ENCODE measurements at regions not wholly inside any gene's neighbourhood (a gene's known extent, or its start where the extent isn't known, plus 50 kb on each side); places are given as distances from the start of the nearest gene placed in this dataset.

DNA sequence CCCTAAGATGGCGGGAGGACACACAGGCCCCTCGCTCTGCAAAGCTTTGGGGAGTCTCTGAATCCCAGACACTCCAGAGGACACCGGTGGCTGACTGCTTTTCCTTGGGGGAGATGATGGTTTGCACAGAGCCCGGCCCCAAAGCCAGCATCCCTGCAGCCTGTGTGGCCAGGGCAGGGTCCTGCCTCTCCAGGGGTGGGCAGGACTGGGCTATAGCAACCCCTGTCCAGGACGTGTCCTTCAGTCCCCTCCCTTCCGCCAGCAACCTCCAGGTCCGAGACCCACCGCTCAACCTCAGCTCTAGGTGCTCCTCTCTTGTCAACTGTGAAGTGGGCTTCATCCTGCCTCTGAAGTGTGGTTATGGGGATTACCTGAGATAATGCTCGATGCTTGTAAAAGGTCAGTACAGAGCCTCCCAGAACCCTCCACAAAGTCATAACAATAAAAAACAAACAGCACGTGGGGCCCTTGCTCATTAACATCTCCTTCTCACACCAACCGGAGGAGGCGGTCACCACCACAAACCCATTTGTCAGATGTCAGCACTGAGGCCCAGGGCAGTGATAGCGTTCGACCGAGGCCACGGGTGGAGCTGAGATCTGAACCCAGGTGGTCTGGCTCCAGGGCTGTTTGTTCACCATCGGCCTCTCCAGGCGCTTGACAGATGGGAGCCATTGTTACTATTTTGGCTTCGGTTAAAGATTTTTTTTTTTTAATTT lies 304.8 kb downstream of the IRF8 start:
- DNase-seq, result no peak

- no peak for DNase-seq
Measured at GRCh38 chr16:86205521-86206245, 304.6 kb upstream of the FOXF1 start.

GRCh38 chr16:86207350-86207749 lies 303.0 kb upstream of the FOXF1 start:
- DNase-seq, result no peak

- DNase-seq, result no peak
Measured at GRCh38 chr16:86209202-86209601, 301.1 kb upstream of the FOXF1 start.

GRCh38 chr16:86210403-86211193 lies 299.7 kb upstream of the FOXF1 start:
- no peak for DNase-seq

- DNase-seq, result no peak
Measured at GRCh38 chr16:86211265-86211664, 299.1 kb upstream of the FOXF1 start.

GRCh38 chr16:86211800-86212199 lies 298.5 kb upstream of the FOXF1 start:
- no peak for DNase-seq

DNA sequence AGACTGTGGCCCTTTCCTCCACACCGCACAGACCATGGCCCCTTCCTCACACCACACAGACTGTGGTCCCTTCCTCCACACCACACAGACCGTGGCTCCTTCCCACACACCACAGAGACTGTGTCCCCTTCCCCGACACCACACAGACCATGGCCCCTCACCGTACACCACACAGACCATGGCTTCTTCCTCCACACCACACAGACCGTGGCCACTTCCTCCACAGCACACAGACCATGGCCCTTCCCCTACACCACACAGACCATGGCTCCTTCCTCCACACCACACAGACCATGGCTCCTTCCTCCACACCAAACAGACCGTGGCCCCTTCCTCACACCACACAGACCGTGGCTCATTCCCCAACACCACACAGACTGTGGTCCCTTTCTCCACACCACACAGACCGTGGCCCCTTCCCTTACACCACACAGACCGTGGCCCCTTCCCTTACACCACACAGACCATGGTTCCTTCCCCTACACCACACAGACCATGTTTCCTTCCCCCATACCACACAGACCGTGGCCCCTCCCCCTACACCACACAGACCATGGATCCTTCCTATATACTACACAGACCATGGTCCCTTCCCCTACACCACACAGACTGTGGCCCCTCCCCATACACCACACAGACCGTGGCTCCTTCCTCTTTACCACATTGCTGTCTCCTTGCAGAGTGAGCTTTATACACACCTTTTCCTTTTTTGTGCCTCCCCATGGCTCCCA lies 297.5 kb upstream of the FOXF1 start:
- DNase-seq, result no peak

DNA sequence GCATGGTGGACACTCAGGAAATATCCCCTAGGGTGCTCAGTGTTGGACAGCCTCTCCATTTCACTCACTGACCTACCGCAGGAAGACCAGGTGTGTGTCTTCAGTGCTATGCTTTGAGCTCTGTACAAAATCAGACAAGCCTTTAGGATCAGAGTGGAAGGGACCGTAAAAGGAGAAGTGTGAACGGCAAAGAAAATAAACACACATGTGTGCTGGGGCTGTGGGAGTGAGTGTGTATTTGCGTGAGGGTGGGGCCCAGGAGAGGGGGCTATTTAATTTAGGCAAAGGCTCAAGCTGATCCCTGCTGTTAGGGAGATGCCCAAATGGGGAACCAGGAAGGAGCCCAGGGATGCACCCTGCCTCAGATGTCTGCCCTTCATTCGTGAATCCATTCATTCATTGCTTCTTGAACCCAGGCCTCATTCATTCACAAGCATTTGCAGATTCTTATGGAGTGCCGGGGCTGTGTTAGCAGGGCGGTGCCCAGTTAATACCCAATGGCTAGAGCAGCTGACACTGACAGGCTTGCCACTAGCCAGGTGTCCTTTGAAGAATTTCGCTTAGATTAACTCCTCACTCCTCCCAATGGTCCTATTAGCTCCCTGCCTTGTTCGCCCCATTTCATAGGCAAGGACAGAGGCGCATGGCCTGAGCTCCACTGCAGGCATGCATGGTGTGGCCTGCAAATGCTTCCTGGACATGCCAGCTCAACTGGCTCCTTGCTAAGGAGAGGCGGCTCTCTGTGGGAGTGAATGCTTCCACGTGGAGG lies 296.7 kb upstream of the FOXF1 start:
- DNase-seq, result no peak

GRCh38 chr16:86214326-86215232 lies 295.7 kb upstream of the FOXF1 start:
- no peak for DNase-seq

DNA sequence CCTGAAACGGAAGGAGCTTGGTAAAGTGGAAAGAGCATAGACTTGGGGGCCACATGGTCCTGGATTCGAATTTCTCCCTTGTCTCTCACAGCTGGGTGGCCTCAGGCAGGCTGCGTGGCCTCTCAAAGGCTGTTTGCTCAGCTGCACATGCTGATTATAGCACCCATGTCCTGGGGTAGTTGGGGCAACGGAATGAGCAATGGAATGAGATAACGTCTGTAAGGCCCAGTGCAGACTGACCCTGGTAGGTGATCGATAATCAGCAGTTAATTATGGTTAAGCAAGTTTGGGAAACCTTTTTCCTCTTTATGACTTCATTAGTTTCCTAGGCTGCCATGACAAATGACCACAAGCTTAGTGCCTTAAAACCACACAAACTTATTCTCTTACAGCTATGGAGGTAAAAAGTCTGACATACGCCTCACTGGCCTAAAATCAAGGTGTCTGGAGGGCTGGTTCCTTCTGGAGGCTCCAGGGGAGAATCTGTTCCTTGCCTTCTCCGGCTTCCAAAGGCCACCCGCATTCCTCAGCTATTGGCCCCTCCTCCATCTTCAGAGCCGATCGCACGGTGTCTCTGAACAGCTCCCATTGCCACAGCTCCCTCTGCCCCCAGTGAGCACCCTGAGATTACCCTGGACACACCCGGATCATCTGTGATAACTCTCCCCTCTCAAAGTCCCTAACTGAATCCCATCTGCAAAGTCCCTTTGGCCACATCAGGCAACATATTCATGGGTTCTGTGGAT lies 294.9 kb upstream of the FOXF1 start:
- DNase-seq, result no peak

DNA sequence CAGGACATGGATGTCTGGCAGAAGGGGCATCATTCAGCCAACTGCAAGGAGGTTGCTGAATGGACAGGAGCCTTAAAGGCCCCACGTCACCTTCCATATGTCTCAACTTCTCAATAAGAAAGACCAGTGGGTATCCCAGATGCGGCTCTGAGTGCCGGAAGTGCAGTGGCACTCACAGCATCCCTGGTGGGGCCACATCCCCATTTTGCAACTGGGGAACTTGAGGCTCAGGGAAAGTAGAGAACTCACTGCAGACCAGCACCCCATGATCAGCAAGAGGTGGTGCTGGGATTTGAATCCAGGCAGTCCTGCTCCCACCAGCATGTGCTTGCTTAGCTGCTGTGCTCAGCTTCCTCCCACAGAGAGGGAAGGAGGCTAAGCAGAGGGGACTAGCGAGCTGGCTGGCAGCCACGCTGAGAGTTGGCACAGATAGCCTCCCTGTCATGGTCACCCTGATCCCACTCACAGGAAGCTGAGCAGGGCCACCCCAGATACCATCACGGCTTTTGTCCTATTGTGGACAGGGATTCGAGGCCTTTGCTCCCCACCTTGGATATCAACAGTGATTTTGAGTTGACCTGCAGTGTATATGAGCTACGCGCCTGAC lies 294.2 kb upstream of the FOXF1 start:
- no peak for DNase-seq

DNA sequence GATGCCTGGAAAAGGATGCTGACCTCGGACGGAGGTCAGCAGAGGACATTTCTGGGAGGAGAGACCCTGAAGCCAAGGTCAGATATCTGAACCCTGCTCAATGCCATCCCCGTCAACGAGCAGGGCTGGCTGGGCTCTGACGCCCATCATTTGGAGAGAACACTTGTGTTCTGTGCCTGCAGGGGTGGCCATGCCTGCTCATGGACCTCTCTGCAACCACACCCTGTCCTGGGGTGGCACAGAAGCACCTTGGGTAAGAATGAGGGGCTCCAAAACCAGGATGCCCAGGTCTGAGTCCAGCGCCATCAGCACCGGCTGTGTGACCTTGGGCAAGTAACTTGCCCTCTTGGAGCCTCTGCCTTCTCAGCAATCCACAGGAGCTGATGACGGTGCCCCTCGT lies 293.7 kb upstream of the FOXF1 start:
- DNase-seq, result no peak

- no peak for DNase-seq
Measured at GRCh38 chr16:86217001-86217890, 293.1 kb upstream of the FOXF1 start.

GRCh38 chr16:86217891-86218270 lies 292.4 kb upstream of the FOXF1 start:
- no peak for DNase-seq

DNA sequence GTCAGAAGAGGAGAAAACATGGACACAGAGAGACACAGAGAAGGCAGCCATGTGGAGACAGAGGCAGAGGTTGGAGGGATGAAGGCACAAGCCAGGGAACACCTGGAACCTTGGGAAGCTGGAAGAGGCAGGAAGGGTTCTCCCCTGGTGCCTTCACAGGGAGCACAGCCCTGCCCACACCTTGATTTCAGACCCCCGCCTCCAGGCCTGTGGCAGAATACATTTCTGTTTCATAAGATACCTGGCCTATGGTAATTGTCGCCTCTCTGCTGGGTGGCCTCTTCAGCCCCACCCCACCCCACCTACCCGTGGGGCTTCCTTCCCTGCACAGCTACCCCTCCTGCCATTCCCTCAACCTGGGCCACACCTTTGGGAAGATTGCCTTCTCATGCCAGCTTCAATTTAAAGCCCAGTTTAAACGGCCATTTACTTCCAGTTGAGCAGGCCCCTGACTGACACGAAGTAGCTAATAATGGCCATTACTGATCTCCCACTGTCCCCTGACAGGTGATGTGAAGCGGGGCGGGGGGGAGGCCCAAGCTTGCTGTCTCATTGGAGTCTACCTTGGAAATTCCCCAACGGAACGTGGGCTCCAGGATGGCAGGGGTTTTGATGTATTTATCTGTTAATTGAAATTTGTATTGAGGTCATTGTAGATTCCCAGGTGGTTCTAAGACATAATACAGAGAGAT lies 291.7 kb upstream of the FOXF1 start:
- DNase-seq, result no peak

GRCh38 chr16:86219655-86220445 lies 290.5 kb upstream of the FOXF1 start:
- DNase-seq, result no peak

Measured in left hindlimb (tissue), 1 donor.